Heart left ventricle (tissue), 13 donors: ENCODE measurements at regions not wholly inside any gene's neighbourhood (a gene's known extent, or its start where the extent isn't known, plus 50 kb on each side); places are given as distances from the start of the nearest gene placed in this dataset.
"Not testable (repeated sequence)": the region's sequence is repeated elsewhere in the genome, so short reads cannot be mapped to it uniquely, and the experiment has no call there.

Experiments
- POLR2A ChIP-seq, 2 donors: fragments of 450-650 bp; IDR thresholded peaks; one replicate each; pipeline ENCODE4 v1.6.1; 2017; ENCODE audit warnings: antibody characterized with exemption in 2 of 2, mild to moderate bottlenecking in 2 of 2, moderate library complexity in 2 of 2
- TF ChIP-seq, protein P1 (sequence below), 12 donors: fragments of 200-600 bp; sonication (generic) in 4 of 12; IDR thresholded peaks; one replicate each; pipeline versions ENCODE4 v1.5.0 to v1.8.0; 2018 to 2022; ENCODE audit warnings: antibody characterized with exemption in 12 of 12, mild to moderate bottlenecking in 5 of 12
- donor health status: ischemic (EF 13 %, LVEDD 7.1; RV severe dilation, severe dysfunction).
- donor health status: DM: no; HTN: yes; CAD: no.
- donor health status: DM: no; HTN: no; CAD: no.
- donor health status: ischemic (EF 25% LVEDD 6.9; RV normal size, moderate dysfunction).
- donor health status: ischemic (EF 25% LVEDD 5.7; RV mildly dilated, moderate dysfunction).
- donor health status: ischemic (EF 35%, LVEDD 5.7; RV mildly dilated, moderate dysfunction).
- donor health status: nonischemic (EF 11% LVEDD 7.7; RV severe dilation, severe dysfunction).
- donor health status: DM: yes; HTN: yes; CAD: no.
- donor health status: PGD.
- donor health status: ischemic (EF 29% LVEDD 5.4; RV normal size, mild dysfunction).
- donor health status: nonischemic (EF 23%, LVEDD 6.1; RV moderate dilation, normal function).

DNA sequence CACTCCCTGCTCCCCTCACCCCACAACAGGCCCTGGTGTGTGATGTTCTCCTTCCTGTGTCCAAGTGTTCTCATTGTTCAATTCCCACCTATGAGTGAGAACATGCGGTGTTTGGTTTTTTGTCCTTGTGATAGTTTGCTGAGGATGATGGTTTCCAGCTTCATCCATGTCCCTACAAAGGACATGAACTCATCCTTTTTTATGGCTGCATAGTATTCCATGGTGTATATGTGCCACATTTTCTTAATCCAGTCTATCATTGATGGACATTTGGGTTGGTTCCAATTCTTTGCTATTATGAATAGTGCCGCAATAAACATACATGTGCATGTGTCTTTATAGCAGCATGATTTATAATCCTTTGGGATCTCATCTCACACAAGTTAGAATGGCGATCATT lies 101.5 kb upstream of the NGF start:
- TF ChIP-seq, protein P1, sequence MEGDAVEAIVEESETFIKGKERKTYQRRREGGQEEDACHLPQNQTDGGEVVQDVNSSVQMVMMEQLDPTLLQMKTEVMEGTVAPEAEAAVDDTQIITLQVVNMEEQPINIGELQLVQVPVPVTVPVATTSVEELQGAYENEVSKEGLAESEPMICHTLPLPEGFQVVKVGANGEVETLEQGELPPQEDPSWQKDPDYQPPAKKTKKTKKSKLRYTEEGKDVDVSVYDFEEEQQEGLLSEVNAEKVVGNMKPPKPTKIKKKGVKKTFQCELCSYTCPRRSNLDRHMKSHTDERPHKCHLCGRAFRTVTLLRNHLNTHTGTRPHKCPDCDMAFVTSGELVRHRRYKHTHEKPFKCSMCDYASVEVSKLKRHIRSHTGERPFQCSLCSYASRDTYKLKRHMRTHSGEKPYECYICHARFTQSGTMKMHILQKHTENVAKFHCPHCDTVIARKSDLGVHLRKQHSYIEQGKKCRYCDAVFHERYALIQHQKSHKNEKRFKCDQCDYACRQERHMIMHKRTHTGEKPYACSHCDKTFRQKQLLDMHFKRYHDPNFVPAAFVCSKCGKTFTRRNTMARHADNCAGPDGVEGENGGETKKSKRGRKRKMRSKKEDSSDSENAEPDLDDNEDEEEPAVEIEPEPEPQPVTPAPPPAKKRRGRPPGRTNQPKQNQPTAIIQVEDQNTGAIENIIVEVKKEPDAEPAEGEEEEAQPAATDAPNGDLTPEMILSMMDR (IDR thresholded peaks at IDR 0.05) = not testable (repeated sequence)
- not testable (repeated sequence) for TF ChIP-seq POLR2A (IDR thresholded peaks at IDR 0.05)
